ENCODE measurements at regions not wholly inside any gene's neighbourhood (a gene's known extent, or its start where the extent isn't known, plus 50 kb on each side); places are given as distances from the start of the nearest gene placed in this dataset.

DNA sequence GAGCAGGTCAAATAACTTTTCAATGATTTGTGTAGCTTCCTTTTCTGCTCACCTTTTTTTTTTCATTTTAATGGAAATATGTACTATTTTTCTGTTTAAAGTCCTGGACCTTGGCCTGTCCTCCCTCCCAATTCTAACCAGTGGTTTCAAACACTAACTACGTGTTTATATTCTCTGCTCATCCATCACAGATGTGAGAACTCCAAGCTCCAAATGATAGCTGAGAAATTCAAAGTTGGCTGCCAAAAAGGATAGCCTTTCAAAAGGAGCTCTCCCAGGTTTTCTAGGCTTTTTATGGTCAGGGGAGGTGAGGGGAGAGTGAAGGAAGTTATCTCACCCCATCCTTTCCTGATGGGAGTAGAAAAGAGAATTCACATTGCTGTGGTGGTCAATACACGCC, 486.0 kb upstream of the TBX3 start:
- TF ChIP-seq, protein P1, sequence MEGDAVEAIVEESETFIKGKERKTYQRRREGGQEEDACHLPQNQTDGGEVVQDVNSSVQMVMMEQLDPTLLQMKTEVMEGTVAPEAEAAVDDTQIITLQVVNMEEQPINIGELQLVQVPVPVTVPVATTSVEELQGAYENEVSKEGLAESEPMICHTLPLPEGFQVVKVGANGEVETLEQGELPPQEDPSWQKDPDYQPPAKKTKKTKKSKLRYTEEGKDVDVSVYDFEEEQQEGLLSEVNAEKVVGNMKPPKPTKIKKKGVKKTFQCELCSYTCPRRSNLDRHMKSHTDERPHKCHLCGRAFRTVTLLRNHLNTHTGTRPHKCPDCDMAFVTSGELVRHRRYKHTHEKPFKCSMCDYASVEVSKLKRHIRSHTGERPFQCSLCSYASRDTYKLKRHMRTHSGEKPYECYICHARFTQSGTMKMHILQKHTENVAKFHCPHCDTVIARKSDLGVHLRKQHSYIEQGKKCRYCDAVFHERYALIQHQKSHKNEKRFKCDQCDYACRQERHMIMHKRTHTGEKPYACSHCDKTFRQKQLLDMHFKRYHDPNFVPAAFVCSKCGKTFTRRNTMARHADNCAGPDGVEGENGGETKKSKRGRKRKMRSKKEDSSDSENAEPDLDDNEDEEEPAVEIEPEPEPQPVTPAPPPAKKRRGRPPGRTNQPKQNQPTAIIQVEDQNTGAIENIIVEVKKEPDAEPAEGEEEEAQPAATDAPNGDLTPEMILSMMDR (conservative IDR thresholded peaks at IDR 0.05; ENCODE audit: low read length), result no peak
- TF ChIP-seq EZH2phosphoT487 (IDR thresholded peaks at IDR 0.05; ENCODE audit: borderline replicate concordance), result no peak

All from Loucy (cell line).